K562 (cell line): ENCODE measurements at regions not wholly inside any gene's neighbourhood (a gene's known extent, or its start where the extent isn't known, plus 50 kb on each side); places are given as distances from the start of the nearest gene placed in this dataset.

Source experiments
- ATAC-seq: fragments of 200-7000 bp; cut with Tn5 transposase; 3 replicates; pipeline ENCODE4 v1.9.1; 2020; ENCODE audit warnings: moderate library complexity
- BruUV-seq: library from RNA; stranded (reverse); fragments of 400-500 nt; replicated peaks from 2 replicates; lab custom pipeline; 2021; lab: Mats Ljungman, UMichigan
- CTCF ChIA-PET: fragments of 300-600 bp; formaldehyde crosslinking; extraction: SDS; loops from one replicate; lab custom pipeline; 2021; ENCODE audit warnings: low intra/inter-chr PET ratio; lab: Yijun Ruan, JAX
- POLR2A ChIA-PET: fragments of 300-600, 350-650 bp; sonication (Branson Sonifier 250); formaldehyde crosslinking; extraction: SDS; loops from one replicate; lab custom pipeline; 2021; ENCODE audit warnings: antibody characterized with exemption, inconsistent platforms; lab: Yijun Ruan, JAX
- DNase-seq, 4 experiments: peaks; one replicate each; pipeline versions ENCODE4 v3.0.0 to v3.0.0-alpha.2; 2011 to 2018; ENCODE audit warnings: low spot score in 3 of 4, mixed read lengths in 3 of 4; ENCODE audit errors: extremely low read depth in 1 of 4
- FAIRE-seq: peaks from 2 replicates; lab custom pipeline; 2011; peaks lifted over from hg19 to GRCh38; lab: Jason Lieb, UNC
- H2AFZ ChIP-seq: 2 replicates; pipeline ENCODE4 v1.6.0; 2011; ENCODE audit warnings: low read depth, low read length, control low read depth, inconsistent platforms
- H3K27ac ChIP-seq: fragments of 200-600 bp; 3 replicates; pipeline ENCODE4 v1.8.0; 2011; ENCODE audit warnings: low read depth, mild to moderate bottlenecking, control low read depth, inconsistent platforms, low read length, moderate library complexity, mixed read lengths; ENCODE audit errors: extremely low read depth
- H3K27me3 ChIP-seq, 2 experiments: fragments of 300-600 bp in 1 of 2; 2 replicates in 1 of 2; 3 replicates in 1 of 2; pipeline versions ENCODE4 v1.6.0 to v1.8.0; 2011; ENCODE audit warnings: inconsistent platforms in 2 of 2, low read length in 2 of 2, mild to moderate bottlenecking in 1 of 2, mixed read lengths in 1 of 2, moderate library complexity in 1 of 2; ENCODE audit not compliant: control insufficient read depth in 2 of 2, insufficient read depth in 2 of 2
- H3K36me3 ChIP-seq: fragments of 300-600 bp; 3 replicates; pipeline ENCODE4 v1.8.0; 2011; ENCODE audit warnings: mild to moderate bottlenecking, low read length, inconsistent platforms; ENCODE audit not compliant: control insufficient read depth, insufficient read depth
- H3K4me1 ChIP-seq, 2 experiments: fragments of 200-600 bp in 1 of 2; replicated peaks in 1 of 2; 2 replicates in 1 of 2; 3 replicates in 1 of 2; pipeline versions ENCODE4 v1.5.1 to v1.8.0; 2011; ENCODE audit warnings: inconsistent platforms in 2 of 2, low read length in 2 of 2, mild to moderate bottlenecking in 1 of 2, mixed read lengths in 1 of 2, moderate library complexity in 1 of 2; ENCODE audit not compliant: control insufficient read depth in 2 of 2, insufficient read depth in 2 of 2
- H3K4me2 ChIP-seq: 2 replicates; pipeline ENCODE4 v1.6.1; 2011; ENCODE audit warnings: low read length, control low read depth, inconsistent platforms, mixed read lengths; ENCODE audit not compliant: insufficient read depth
- H3K4me3 ChIP-seq: fragments of 200-600 bp; sonication (generic), shearing (Covaris generic); 2 replicates; pipeline ENCODE4 v1.5.1; 2016; ENCODE audit warnings: control low read depth, inconsistent platforms
- H3K79me2 ChIP-seq: fragments of 200-600 bp; 3 replicates; pipeline ENCODE4 v1.8.0; 2011; ENCODE audit warnings: low read length, inconsistent platforms; ENCODE audit not compliant: control insufficient read depth, insufficient read depth
- H3K9ac ChIP-seq, 2 experiments: 2 replicates each; pipeline versions ENCODE4 v1.6.0 to v1.6.1; 2011; ENCODE audit warnings: low read depth in 2 of 2, low read length in 2 of 2, control low read depth in 1 of 2, inconsistent platforms in 1 of 2, mild to moderate bottlenecking in 1 of 2, mixed read lengths in 1 of 2; ENCODE audit not compliant: insufficient read depth in 1 of 2
- H3K9me1 ChIP-seq: one replicate; pipeline ENCODE4 v1.6.0; 2011; ENCODE audit warnings: inconsistent platforms, mild to moderate bottlenecking, low read length, moderate library complexity; ENCODE audit not compliant: control insufficient read depth, insufficient read depth
- H3K9me3 ChIP-seq: replicated peaks from 2 replicates; pipeline ENCODE4 v1.5.1; 2011; ENCODE audit warnings: low read depth, low read length, inconsistent platforms; ENCODE audit not compliant: control insufficient read depth, insufficient read depth
- H4K20me1 ChIP-seq: replicated peaks from 2 replicates; pipeline ENCODE4 v1.6.1; 2011; ENCODE audit warnings: low read length, inconsistent platforms, mixed read lengths; ENCODE audit not compliant: control insufficient read depth, insufficient read depth
- ATF2 ChIP-seq: sonication (generic); formaldehyde crosslinking; IDR thresholded peaks from 2 replicates; pipeline ENCODE4 v1.8.1; 2022; ENCODE audit warnings: missing genetic modification reagents
- BCL6 ChIP-seq: fragments of 250-450 bp; sonication (Bioruptor Pico); IDR thresholded peaks from 2 replicates; pipeline ENCODE4 v1.4.0; 2020
- CBX1 ChIP-seq: sonication (generic); IDR thresholded peaks from 2 replicates; pipeline ENCODE4 v1.6.1; 2016; ENCODE audit warnings: antibody characterized with exemption, low read depth, mild to moderate bottlenecking
- CBX8 ChIP-seq: fragments of 200-600 bp; sonication (generic); IDR thresholded peaks from 2 replicates; pipeline ENCODE4 v1.6.1; 2012; ENCODE audit warnings: borderline replicate concordance, mixed run types, low read depth, mild to moderate bottlenecking, moderate library complexity, mixed read lengths, low read length, control low read depth, inconsistent platforms; ENCODE audit not compliant: poor library complexity, severe bottlenecking; ENCODE audit errors: extremely low read depth
- CHD1 ChIP-seq: fragments of 200-600 bp; sonication (generic); IDR thresholded peaks from one replicate; pipeline ENCODE4 v1.6.1; 2012; ENCODE audit warnings: mild to moderate bottlenecking, moderate library complexity, low read length, inconsistent platforms
- FOXJ2 ChIP-seq: fragments of 200-800 bp; sonication (Bioruptor generic); IDR thresholded peaks from 2 replicates; pipeline ENCODE4 v1.6.1; 2016; ENCODE audit warnings: missing genetic modification characterization, missing compliant biosample characterization
- FOXP4 ChIP-seq: sonication (generic); formaldehyde crosslinking; IDR thresholded peaks from 2 replicates; pipeline ENCODE4 v1.8.0; 2022; ENCODE audit warnings: mild to moderate bottlenecking, missing genetic modification reagents, borderline replicate concordance
- HIVEP1 ChIP-seq: fragments of 250-450 bp; sonication (Bioruptor Pico); IDR thresholded peaks from 2 replicates; pipeline ENCODE4 v1.4.0; 2020; ENCODE audit warnings: mild to moderate bottlenecking
- MCM5 ChIP-seq: fragments of 450-650 bp; IDR thresholded peaks from 2 replicates; pipeline ENCODE4 v1.6.1; 2016; ENCODE audit warnings: low read depth
- NEUROD1 ChIP-seq: fragments of 150-350 bp; IDR thresholded peaks from 2 replicates; pipeline ENCODE4 v1.6.1; 2014; ENCODE audit warnings: borderline replicate concordance, low read length, low read depth; ENCODE audit not compliant: partially characterized antibody
- ZNF398 ChIP-seq: fragments of 250-450 bp; sonication (Bioruptor Pico); IDR thresholded peaks from 2 replicates; pipeline ENCODE4 v1.8.0; 2021; ENCODE audit warnings: moderate library complexity, mild to moderate bottlenecking, inconsistent platforms
- ZNF512 ChIP-seq: IDR thresholded peaks from 2 replicates; pipeline ENCODE4 v1.6.1; 2016; ENCODE audit warnings: missing genetic modification characterization, missing compliant biosample characterization
- ZNF696 ChIP-seq: fragments of 250-450 bp; sonication (Bioruptor Pico); conservative IDR thresholded peaks from 2 replicates; pipeline ENCODE4 v1.4.0; 2020; ENCODE audit warnings: mild to moderate bottlenecking, moderate library complexity
- ZNF717 ChIP-seq: fragments of 250-450 bp; sonication (Bioruptor Pico); IDR thresholded peaks from 2 replicates; pipeline ENCODE4 v1.5.0; 2021
- ZNF77 ChIP-seq: fragments of 250-450 bp; sonication (Bioruptor Pico); IDR thresholded peaks from 2 replicates; pipeline ENCODE4 v1.5.0; 2020
- WGBS: fragments of 100-300 bp; shearing (Covaris generic); methylation state at CpG from one replicate; pipeline ENCODE4 v1.1.6; 2016; ENCODE audit warnings: low coverage, mixed read lengths; ENCODE audit not compliant: insufficient coverage; ENCODE audit errors: missing lambda C conversion rate; 5-methylcytosine and 5-hydroxymethylcytosine counted together
- in situ Hi-C: fragments of 300-500 bp; cut with MboI; formaldehyde crosslinking; loops from 4 replicates; pipeline ENCODE4 v1.15.0; 2018; ENCODE audit warnings: inconsistent platforms, mixed read lengths
- intact Hi-C: fragments of 100-400 bp; cut with micrococcal nuclease; formaldehyde crosslinking; loops from 2 replicates; pipeline ENCODE4 v1.14.2; 2022

GRCh38 chr10:130403153-130404075, 267.2 kb downstream of the GLRX3 start:
- no peak for FAIRE-seq
- H3K4me3 ChIP-seq = no peak overlapping the region
- H3K4me2 ChIP-seq = no peak overlapping the region
- no peak overlapping the region for H3K9ac ChIP-seq
- no peaks in the 10 kb centered on the region; a peak in 1 of 5 replicates for H3K27me3 ChIP-seq
- no peaks in the 10 kb centered on the region for H4K20me1 ChIP-seq
- intact Hi-C loops = no loop called here
- 0% methylated on average over 5 of the region's 6 CpGs for WGBS
- no peaks in the 10 kb centered on the region for H3K36me3 ChIP-seq
- H2AFZ ChIP-seq = no peak overlapping the region
- ATAC-seq = no peak
- no TSS peak for BruUV-seq
- no peak overlapping the region for H3K27ac ChIP-seq
- no peaks in the 10 kb centered on the region for H3K9me1 ChIP-seq
- H3K79me2 ChIP-seq = no peaks in the 10 kb centered on the region
- H3K4me1 ChIP-seq = no peaks in the 10 kb centered on the region
- POLR2A ChIA-PET = interaction anchor here (0.7 kb wide), 1 partner anchor 11 kb away, joined by 3 read pairs; no protein-coding TSS in a partner anchor
- H3K9me3 ChIP-seq = no peaks in the 10 kb centered on the region
- no peak for DNase-seq
- CTCF ChIA-PET = no interaction called here
- in situ Hi-C loops = no loop called here
- TF ChIP-seq ZNF512 (no peak), FOXP4 (CRISPR knock-in tag) (no peak), CHD1 (no peak), ZNF717 (no peak), ATF2 (CRISPR knock-in tag) (no peak), FOXJ2 (no peak), CBX8 (no peak), BCL6 (CRISPR knock-in tag) (no peak), CBX1 (no peak), HIVEP1 (CRISPR knock-in tag) (no peak), ZNF77 (CRISPR knock-in tag) (no peak), ZNF398 (no peak), NEUROD1 (no peak), MCM5 (no peak), ZNF696 (CRISPR knock-in tag) (no peak)
